DND-41 (cell line): ENCODE measurements at regions not wholly inside any gene's neighbourhood (a gene's known extent, or its start where the extent isn't known, plus 50 kb on each side); places are given as distances from the start of the nearest gene placed in this dataset.

Experiments
- EZH2 ChIP-seq: IDR thresholded peaks from 3 replicates; pipeline ENCODE4 v1.6.1; 2012; ENCODE audit warnings: borderline replicate concordance, low read depth, mild to moderate bottlenecking, moderate library complexity, low read length, inconsistent platforms; ENCODE audit not compliant: severe bottlenecking
- TF ChIP-seq, protein P1 (sequence below): IDR thresholded peaks from 2 replicates; pipeline ENCODE4 v1.5.1; 2012; ENCODE audit warnings: borderline replicate concordance, low read length, moderate library complexity, mild to moderate bottlenecking; ENCODE audit not compliant: poor library complexity, severe bottlenecking; ENCODE audit errors: extremely low read depth

DNA sequence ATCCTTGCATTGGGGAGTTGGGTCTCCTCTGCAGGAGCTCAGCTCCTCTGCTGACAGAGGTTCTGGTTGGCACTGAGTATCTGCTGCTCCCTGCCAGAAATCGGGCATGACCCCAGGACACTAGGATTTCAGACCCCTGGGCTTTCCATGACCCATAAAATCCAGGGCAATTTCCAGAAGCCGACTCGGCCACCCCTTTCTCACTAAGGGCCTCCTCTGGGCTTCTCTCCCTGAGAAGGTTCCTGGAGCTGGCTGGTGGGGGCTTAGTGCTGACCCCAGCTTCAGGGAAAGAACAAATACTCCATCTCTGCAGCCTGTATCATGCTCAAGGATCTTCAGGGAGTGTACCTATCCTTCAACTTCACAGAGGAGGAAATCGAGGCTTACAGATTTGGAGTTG, 603.4 kb downstream of the PTPRU start:
- TF ChIP-seq, protein P1, sequence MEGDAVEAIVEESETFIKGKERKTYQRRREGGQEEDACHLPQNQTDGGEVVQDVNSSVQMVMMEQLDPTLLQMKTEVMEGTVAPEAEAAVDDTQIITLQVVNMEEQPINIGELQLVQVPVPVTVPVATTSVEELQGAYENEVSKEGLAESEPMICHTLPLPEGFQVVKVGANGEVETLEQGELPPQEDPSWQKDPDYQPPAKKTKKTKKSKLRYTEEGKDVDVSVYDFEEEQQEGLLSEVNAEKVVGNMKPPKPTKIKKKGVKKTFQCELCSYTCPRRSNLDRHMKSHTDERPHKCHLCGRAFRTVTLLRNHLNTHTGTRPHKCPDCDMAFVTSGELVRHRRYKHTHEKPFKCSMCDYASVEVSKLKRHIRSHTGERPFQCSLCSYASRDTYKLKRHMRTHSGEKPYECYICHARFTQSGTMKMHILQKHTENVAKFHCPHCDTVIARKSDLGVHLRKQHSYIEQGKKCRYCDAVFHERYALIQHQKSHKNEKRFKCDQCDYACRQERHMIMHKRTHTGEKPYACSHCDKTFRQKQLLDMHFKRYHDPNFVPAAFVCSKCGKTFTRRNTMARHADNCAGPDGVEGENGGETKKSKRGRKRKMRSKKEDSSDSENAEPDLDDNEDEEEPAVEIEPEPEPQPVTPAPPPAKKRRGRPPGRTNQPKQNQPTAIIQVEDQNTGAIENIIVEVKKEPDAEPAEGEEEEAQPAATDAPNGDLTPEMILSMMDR, result no peak
- TF ChIP-seq EZH2, result no peak
